Osteoblast (primary cell): ENCODE measurements at regions not wholly inside any gene's neighbourhood (a gene's known extent, or its start where the extent isn't known, plus 50 kb on each side); places are given as distances from the start of the nearest gene placed in this dataset.

Experiments
- DNase-seq: peaks from one replicate; pipeline ENCODE4 v3.0.0; 2011; ENCODE audit warnings: low spot score, mixed read lengths; ENCODE audit not compliant: insufficient read length; ENCODE audit errors: missing footprints
- H2AFZ ChIP-seq: 2 replicates; pipeline ENCODE4 v1.6.0; 2011; ENCODE audit warnings: mild to moderate bottlenecking, low read length
- H3K27ac ChIP-seq: 2 replicates; pipeline ENCODE4 v1.5.1; 2011; ENCODE audit warnings: mild to moderate bottlenecking, low read depth, low read length, moderate library complexity
- H3K27me3 ChIP-seq: 2 replicates; pipeline ENCODE4 v1.6.0; 2012; ENCODE audit warnings: mild to moderate bottlenecking, control low read depth, inconsistent platforms, low read length, moderate library complexity; ENCODE audit not compliant: insufficient read depth
- H3K36me3 ChIP-seq: 2 replicates; pipeline ENCODE4 v1.5.1; 2011; ENCODE audit warnings: mild to moderate bottlenecking, low read length, control low read depth, moderate library complexity; ENCODE audit not compliant: insufficient read depth
- H3K4me1 ChIP-seq: 2 replicates; pipeline ENCODE4 v1.5.1; 2011; ENCODE audit warnings: mild to moderate bottlenecking, low read length, control low read depth, moderate library complexity; ENCODE audit not compliant: insufficient read depth
- H3K4me2 ChIP-seq: 2 replicates; pipeline ENCODE4 v1.6.0; 2011; ENCODE audit warnings: mild to moderate bottlenecking, low read length; ENCODE audit not compliant: insufficient read depth
- H3K4me3 ChIP-seq: fragments of 200-600 bp; sonication (generic); 3 replicates; pipeline ENCODE4 v1.5.1; 2012; ENCODE audit warnings: mild to moderate bottlenecking, low read length, inconsistent platforms; ENCODE audit not compliant: insufficient read depth
- H3K79me2 ChIP-seq: 2 replicates; pipeline ENCODE4 v1.6.0; 2012; ENCODE audit warnings: mild to moderate bottlenecking, low read length, control low read depth, inconsistent platforms; ENCODE audit not compliant: insufficient read depth
- H3K9me3 ChIP-seq: 2 replicates; pipeline ENCODE4 v1.5.1; 2011; ENCODE audit warnings: low read depth, low read length, control low read depth
- H4K20me1 ChIP-seq: 2 replicates; pipeline ENCODE4 v1.6.0; 2012; ENCODE audit warnings: mild to moderate bottlenecking, low read length, control low read depth; ENCODE audit not compliant: insufficient read depth
- TF ChIP-seq, protein P1 (sequence below): IDR thresholded peaks from 2 replicates; pipeline ENCODE4 v1.5.1; 2011; ENCODE audit warnings: mild to moderate bottlenecking, low read depth, low read length, moderate library complexity; ENCODE audit errors: extremely low read depth

- H2AFZ ChIP-seq, result no peak overlapping the region
- H3K9me3 ChIP-seq, result no peaks in the 10 kb centered on the region
- no peaks in the 10 kb centered on the region for H3K27me3 ChIP-seq
- H3K4me3 ChIP-seq, result no peak overlapping the region
- H4K20me1 ChIP-seq, result no peaks in the 10 kb centered on the region
- H3K79me2 ChIP-seq, result no peaks in the 10 kb centered on the region
- no peak for DNase-seq
- no peak overlapping the region for H3K27ac ChIP-seq
- no peaks in the 10 kb centered on the region for H3K4me1 ChIP-seq
- H3K36me3 ChIP-seq, result no peaks in the 10 kb centered on the region
- H3K4me2 ChIP-seq, result no peak overlapping the region
- TF ChIP-seq, protein P1, sequence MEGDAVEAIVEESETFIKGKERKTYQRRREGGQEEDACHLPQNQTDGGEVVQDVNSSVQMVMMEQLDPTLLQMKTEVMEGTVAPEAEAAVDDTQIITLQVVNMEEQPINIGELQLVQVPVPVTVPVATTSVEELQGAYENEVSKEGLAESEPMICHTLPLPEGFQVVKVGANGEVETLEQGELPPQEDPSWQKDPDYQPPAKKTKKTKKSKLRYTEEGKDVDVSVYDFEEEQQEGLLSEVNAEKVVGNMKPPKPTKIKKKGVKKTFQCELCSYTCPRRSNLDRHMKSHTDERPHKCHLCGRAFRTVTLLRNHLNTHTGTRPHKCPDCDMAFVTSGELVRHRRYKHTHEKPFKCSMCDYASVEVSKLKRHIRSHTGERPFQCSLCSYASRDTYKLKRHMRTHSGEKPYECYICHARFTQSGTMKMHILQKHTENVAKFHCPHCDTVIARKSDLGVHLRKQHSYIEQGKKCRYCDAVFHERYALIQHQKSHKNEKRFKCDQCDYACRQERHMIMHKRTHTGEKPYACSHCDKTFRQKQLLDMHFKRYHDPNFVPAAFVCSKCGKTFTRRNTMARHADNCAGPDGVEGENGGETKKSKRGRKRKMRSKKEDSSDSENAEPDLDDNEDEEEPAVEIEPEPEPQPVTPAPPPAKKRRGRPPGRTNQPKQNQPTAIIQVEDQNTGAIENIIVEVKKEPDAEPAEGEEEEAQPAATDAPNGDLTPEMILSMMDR, result no peak
These were observed 92.6 kb downstream of the OR2K2 start for GRCh38 chr9:111237447-111237846.

- H2AFZ ChIP-seq, result no peak overlapping the region
- H3K4me3 ChIP-seq, result no peak overlapping the region
- no peaks in the 10 kb centered on the region for H3K9me3 ChIP-seq
- H3K27me3 ChIP-seq, result no peaks in the 10 kb centered on the region
- H3K36me3 ChIP-seq, result no peaks in the 10 kb centered on the region
- DNase-seq, result no peak
- no peaks in the 10 kb centered on the region for H3K4me1 ChIP-seq
- TF ChIP-seq, protein P1, result no peak
- H3K27ac ChIP-seq, result no peak overlapping the region
- no peak overlapping the region for H3K4me2 ChIP-seq
- no peaks in the 10 kb centered on the region for H4K20me1 ChIP-seq
- H3K79me2 ChIP-seq, result no peaks in the 10 kb centered on the region
These were observed 93.7 kb downstream of the OR2K2 start for GRCh38 chr9:111236332-111236731.

- Histone ChIP-seq H3K9me3 (no peaks in the 10 kb centered on the region), H3K27me3 (no peaks in the 10 kb centered on the region), H4K20me1 (no peaks in the 10 kb centered on the region), H3K79me2 (no peaks in the 10 kb centered on the region), H3K4me3 (no peak overlapping the region), H3K36me3 (no peaks in the 10 kb centered on the region), H2AFZ (no peak overlapping the region), H3K27ac (no peak overlapping the region), H3K4me2 (no peak overlapping the region), H3K4me1 (no peaks in the 10 kb centered on the region)
- TF ChIP-seq, protein P1, result no peak
- DNase-seq, result no peak
These were observed 96.1 kb downstream of the OR2K2 start for GRCh38 chr9:111233963-111234362.

DNA sequence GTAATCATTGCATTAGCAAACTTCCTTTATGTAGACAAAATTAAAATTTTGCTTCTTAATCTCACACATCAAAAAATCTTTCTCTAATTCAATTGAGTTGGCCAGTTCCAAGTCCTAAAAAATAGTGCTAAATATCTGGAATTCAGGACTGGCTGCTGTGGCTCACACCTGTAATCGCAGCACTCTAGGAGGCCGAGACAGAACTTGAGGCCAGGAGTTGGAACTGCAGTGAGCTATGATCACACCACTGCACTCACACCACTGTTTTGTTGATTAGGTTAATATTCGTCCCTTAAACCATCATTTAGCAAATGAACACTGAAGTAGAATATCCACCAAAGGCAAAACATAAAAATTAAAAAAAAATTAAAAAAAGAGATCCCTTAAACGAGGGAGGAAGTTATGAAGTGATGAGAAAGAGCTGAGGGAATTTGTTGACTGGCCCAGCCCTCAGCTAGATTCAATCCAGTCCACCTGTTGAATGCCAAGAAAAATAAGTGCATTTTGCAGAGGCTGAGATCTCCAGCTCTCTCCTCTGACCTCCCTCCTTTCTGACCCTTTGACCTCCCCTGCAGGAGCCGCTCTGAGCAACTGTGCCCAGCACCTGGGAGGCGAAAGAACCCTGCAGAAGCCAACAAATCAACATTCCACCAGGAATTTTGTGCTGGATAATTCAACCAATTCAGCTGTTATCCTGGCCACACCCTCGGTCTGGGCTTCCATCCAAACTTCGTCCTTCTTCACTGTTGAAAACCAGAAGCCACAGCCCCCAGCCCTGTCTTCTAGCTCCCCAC lies 96.8 kb downstream of the OR2K2 start:
- no peaks in the 10 kb centered on the region for H3K79me2 ChIP-seq
- H3K27ac ChIP-seq, result no peak overlapping the region
- no peak overlapping the region for H3K4me3 ChIP-seq
- H3K9me3 ChIP-seq, result no peaks in the 10 kb centered on the region
- no peaks in the 10 kb centered on the region for H3K36me3 ChIP-seq
- TF ChIP-seq, protein P1, result no peak
- no peaks in the 10 kb centered on the region for H3K4me1 ChIP-seq
- no peak overlapping the region for H3K4me2 ChIP-seq
- no peak overlapping the region for H2AFZ ChIP-seq
- no peaks in the 10 kb centered on the region for H3K27me3 ChIP-seq
- H4K20me1 ChIP-seq, result no peaks in the 10 kb centered on the region
- peak; percentile 13 for DNase-seq
